NCI-H1092 treated with DMSO at 0.1 percent for 48 hours (cell line): ENCODE measurements at regions not wholly inside any gene's neighbourhood (a gene's known extent, or its start where the extent isn't known, plus 50 kb on each side); places are given as distances from the start of the nearest gene placed in this dataset.

ENCODE experiments used
- DNase-seq: peaks from one replicate; lab custom pipeline; 2025; lab: John Stamatoyannopoulos, UW

- DNase-seq: no peak
These were observed 86.5 kb downstream of the ACKR3 start for GRCh38 chr2:236656166-236656565.

GRCh38 chr2:236656721-236657120 lies 87.1 kb downstream of the ACKR3 start:
- no peak for DNase-seq

DNA sequence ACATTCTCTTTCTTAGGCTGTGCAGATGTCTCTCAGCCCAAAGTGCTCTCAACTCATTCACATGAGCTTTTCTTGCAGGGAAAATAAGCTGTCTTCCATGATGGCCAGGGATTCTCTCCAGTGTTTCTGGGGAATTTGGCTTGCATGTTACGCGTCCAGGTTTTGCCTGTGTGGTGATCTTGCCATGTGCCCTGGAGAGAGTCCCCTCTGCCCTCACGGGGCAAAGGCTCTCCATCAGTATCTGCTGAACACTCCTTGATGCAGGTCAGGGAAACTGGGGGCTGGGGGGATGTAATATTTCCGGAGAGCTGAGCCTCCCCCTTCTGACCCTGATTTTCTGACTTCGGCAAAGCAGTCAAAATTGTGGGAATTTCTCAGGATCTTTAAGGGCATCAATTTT lies 87.6 kb downstream of the ACKR3 start:
- DNase-seq: no peak

GRCh38 chr2:236657801-236658200 lies 88.2 kb downstream of the ACKR3 start:
- no peak for DNase-seq

GRCh38 chr2:236658974-236659757 lies 89.5 kb downstream of the ACKR3 start:
- no peak for DNase-seq

GRCh38 chr2:236659758-236660150 lies 90.1 kb downstream of the ACKR3 start:
- peak; percentile 32 for DNase-seq

- no peak for DNase-seq
These were observed 91.6 kb downstream of the ACKR3 start for GRCh38 chr2:236661061-236661761.

DNA sequence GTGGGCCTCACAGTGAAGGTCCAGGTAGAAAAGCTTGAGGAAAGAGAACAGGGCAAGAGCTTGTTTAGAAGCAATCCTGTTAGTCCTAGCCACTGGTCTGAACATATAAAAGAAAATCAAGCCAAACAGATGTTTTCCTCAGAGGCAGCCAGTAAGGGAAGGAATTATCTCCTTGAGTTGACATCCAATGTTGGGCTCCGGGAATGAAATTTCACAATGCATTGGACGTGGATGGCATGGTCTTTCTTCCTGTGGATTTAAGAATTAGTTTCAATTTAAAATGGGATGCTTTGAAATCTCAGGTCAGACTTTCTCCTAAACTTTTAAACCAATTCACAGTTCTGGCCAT lies 92.1 kb downstream of the ACKR3 start:
- no peak for DNase-seq

- DNase-seq: no peak
These were observed 92.9 kb downstream of the ACKR3 start for GRCh38 chr2:236662231-236663185.

DNA sequence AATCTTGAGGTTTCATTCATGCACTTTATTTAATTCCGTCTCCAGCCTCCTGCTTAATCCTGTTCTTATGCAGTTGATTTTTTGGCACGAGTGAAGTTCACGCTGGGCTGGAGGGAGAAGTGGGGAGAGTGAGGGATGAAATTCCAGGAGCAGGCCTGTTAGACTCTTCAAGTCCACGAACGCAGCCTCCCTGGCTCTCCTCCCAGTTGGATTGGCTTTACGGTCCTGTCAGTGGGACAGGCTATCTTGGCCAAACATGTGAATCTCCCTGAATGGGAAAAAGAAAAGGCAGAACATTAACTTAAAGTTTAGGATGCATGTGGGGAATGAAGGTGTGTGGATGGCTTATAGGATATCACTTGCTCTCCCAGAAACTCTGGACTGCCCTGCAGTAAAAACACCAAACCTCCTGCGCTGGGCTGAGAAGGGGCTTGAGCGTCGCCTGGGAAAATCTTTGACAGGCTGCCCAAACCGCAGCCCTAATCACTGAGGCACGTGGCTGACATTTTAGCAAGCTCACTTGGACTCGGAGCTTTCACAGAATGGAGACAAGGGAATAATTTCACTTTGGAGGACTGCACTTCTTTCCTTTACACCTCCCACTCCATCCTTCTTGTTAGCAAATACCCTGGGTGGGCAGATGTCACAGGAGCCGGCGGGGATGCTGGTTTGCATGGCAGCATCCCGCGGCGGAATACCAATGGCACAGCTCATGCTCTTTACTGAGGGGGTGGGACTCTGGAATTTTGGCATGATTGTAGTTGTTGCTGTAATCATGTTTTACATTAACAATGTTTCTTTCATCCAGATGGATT lies 93.9 kb downstream of the ACKR3 start:
- no peak for DNase-seq

DNA sequence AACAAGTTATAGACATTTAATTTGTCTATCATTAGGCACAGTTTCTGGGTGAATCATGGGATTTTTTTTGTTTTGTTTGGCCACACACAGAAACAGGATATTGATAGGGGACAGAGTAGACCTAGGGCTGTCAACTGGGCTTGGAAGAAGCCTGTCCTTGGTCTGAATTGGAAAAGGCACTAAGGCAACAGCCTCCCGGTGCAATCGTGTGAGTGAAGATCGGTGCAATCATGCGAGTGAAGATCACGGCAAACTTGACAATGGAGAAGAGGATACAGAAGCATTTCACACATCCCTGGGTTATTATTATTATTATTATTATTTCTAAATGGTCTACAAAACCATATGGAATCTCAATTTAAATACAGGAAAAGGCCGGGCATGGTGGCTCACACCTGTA lies 94.5 kb downstream of the ACKR3 start:
- no peak for DNase-seq

GRCh38 chr2:236665101-236665500 lies 95.5 kb downstream of the ACKR3 start:
- DNase-seq: no peak

DNA sequence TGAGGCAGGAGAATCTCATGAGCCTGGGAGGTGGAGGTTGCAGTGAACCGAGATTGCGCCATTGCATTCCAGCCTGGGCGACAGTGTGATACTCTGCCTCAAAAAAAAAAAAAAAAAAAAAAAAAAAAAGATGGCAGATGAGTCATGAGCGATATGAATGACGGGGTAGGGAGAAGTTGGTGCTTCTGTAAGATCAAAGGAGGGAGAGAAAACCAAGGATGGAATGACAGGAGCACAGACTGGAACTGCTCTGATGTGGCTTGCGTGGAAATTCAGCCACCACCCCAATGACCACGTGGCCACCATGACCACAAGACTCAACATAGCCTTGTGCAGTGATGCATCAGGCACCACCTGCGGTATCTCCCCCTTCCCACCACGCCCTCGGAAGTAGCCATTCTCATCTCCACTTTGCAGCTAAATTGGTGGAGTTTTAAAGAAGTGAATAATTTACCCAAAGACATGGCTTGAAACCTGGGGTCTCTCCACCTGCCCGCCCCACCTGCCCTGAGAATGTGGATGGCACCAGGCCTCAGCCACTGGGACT lies 96.0 kb downstream of the ACKR3 start:
- no peak for DNase-seq

DNA sequence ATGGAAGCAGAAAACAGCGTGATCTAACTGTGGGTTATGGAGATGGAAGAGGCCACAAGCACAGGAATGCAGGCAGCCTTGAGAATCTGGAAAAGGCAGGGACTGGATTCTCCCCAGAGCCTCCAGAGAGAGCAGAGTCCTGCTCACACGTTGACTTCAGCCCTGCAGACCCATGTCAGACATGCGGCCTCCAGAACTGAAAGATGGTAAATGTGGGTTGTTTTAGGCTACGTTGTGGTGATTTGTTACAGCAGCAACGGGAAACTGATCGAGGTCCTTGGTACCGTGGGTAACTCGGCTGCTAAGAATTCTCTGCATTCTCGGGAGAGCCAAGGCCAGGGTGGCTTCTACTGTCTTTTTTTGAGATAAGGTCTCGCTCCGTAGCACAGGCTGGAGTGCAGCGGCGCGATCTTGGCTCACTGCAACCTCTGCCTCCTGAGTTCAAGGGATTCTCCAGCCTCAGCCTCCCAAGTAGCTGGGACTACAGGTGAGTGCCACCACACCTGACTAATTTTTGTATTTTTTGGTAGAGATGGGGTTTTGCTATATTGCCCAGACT lies 97.1 kb downstream of the ACKR3 start:
- no peak for DNase-seq

DNA sequence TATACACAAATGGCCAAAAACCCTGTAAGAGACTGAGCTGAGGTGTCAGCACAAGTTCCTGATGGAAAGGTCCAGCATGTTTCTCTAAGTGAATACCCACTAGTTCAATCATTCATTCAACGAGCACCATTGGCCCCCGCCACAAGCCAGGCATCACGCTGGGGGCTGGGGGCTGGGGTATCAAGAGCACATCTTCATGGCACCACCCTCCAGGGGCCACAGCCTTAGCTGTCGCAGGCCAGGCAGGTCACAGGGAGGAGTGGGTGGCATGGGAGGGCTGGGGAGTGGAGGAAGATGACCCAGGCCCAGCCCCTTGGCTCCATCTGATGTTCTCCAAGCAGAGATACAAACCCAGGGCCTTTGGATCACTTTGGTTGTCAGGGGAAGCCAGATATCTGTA lies 97.9 kb downstream of the ACKR3 start:
- no peak for DNase-seq

- DNase-seq: no peak
These were observed 98.9 kb downstream of the ACKR3 start for GRCh38 chr2:236668531-236668969.

DNA sequence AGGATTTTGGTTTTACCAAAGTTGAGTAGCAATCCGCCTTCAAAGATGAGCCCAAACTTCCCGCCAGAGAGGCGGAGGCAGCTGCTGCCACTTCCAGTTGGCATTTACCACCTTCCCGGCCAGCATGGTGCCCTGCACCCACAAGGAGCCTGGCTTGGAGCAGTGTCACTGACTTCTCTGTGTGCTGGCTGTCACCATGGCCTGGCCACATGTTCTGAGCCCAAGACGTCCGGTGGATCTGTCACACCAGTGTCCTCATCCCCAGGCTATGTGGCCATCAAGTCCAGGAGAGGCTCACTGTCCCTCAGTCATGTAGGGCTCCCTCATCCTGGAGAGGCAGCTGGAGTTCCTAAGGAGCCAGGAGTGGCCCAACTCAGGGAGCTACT lies 100.6 kb downstream of the ACKR3 start:
- no peak for DNase-seq

DNA sequence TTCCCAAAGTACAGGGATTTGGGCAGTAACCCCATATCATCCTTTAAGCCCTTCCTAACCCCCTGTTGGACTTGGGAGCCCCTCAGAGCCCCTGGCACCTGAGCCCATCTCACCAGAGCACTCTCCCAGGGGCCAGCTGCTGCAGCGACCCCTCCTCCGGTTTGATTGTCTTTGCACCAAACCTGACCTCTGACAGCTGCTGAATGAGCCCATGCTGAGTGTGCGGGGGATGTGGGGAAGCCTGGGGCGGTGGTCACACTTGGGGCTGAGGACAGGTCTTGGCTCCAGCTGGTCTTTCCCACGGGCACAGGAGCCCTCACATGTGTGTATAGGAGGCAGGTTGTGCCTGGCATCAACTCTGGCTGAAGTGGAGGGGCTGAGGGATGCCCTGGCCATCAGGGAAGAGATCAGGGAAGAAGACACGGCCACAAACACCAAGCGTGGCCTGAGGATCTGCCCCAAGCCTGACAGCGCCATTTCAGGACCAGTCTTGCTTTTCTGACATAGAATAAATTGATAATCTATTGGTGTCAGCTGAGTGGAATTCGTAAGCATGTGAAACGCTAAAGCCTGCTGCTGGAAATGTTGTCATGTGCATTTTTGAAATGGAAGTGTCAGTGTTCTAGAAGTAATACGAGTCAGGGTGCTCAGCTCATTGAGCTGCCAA lies 102.4 kb downstream of the ACKR3 start:
- no peak for DNase-seq

- DNase-seq: no peak
These were observed 103.0 kb downstream of the ACKR3 start for GRCh38 chr2:236672606-236673005.

GRCh38 chr2:236673126-236673822 lies 103.6 kb downstream of the ACKR3 start:
- no peak for DNase-seq
